GM12892 (cell line): ENCODE measurements at regions not wholly inside any gene's neighbourhood (a gene's known extent, or its start where the extent isn't known, plus 50 kb on each side); places are given as distances from the start of the nearest gene placed in this dataset.
"Not testable (repeated sequence)": the region's sequence is repeated elsewhere in the genome, so short reads cannot be mapped to it uniquely, and the experiment has no call there.

Experiments used
- DNase-seq: peaks from one replicate; pipeline ENCODE4 v3.0.0; 2011; ENCODE audit not compliant: insufficient read length
- FAIRE-seq: peaks from 2 replicates; lab custom pipeline; 2011; peaks lifted over from hg19 to GRCh38; lab: Jason Lieb, UNC
- POLR2A ChIP-seq: IDR thresholded peaks from 2 replicates; pipeline ENCODE4 v1.6.1; 2011; ENCODE audit warnings: low read depth, low read length, control low read depth
- POLR2AphosphoS5 ChIP-seq: IDR thresholded peaks from 2 replicates; pipeline ENCODE4 v1.6.1; 2011; ENCODE audit warnings: low read depth, low read length, control low read depth
- TAF1 ChIP-seq: IDR thresholded peaks from 2 replicates; pipeline ENCODE4 v1.6.1; 2011; ENCODE audit warnings: low read depth, mild to moderate bottlenecking, control low read depth, low read length, borderline replicate concordance

DNA sequence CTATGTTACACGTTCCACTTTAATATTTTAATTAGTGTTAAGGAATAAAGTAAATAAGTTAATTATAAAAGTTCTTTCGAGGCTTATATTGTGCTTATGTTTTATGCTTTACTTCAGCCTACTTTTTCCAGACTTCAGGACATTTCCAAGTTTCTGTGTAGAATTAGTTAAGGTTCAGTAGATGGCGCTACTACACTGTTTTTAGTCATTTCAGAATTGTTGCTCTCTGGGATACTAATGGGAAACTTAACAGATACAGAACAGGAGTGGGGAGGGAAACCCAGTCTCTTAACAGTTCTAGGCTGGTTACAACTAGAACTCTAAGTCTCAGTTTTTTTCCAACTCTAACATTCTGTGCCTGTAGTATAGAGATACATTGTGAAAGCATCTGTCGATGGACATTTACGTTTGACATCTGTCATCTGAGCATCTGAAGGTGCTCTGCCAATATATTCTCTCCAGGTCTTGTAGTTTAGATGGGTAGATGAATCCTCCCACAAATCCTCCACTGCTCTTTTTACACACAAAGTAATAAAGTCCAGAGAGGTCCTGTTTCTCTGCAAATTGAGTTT lies 56.8 kb upstream of the FAM171A1 start:
- FAIRE-seq (no peak), DNase-seq (no peak)
- TF ChIP-seq POLR2AphosphoS5 (no peak), TAF1 (no peak), POLR2A (no peak)

DNA sequence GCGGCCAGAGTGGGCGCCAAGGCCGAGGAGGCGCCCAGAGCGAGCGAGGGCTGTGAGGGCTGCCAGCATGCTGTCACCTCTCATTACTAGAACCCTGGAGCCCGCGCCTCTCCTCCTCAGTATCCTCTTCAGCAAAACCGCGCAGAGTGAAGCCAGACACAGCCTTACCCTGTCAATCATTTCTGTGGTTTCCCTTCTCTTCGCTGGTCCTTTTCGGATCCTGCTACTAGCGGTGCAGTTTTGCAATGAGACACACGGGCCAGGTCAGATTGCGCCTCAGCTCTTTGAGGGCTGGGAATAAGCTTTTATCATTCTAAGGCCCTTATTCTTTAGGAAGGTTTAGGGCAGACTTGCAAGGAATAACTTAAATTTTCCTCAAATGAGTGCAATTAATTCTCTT lies 55.5 kb upstream of the FAM171A1 start:
- DNase-seq: no peak
- TF ChIP-seq POLR2AphosphoS5 (no peak), TAF1 (no peak), POLR2A (no peak)
- no peak for FAIRE-seq

GRCh38 chr10:15426115-15426514 lies 55.0 kb upstream of the FAM171A1 start:
- no peak for TF ChIP-seq POLR2AphosphoS5
- no peak for TF ChIP-seq POLR2A
- TF ChIP-seq TAF1: no peak
- FAIRE-seq: no peak
- no peak for DNase-seq

DNA sequence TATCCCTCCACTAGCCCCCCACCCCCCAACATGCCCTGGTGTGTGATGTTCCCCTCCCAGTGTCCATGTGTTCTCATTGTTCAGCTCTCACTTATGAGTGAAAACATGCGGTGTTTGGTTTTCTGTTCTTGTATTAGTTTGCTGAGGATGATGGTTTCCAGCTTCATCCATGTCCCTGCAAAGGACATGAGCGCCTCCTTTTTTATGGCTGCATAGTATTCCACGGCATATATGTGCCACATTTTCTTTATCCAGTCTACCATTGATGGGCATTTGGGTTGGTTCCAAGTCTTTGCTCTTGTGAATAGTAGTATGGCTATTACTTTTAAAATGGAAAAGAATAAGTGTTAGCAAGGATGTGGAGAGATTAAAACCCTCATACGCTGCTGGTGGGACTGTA lies 50.8 kb upstream of the FAM171A1 start:
- FAIRE-seq, DNase-seq: not testable (repeated sequence)
